ENCODE measurements at regions not wholly inside any gene's neighbourhood (a gene's known extent, or its start where the extent isn't known, plus 50 kb on each side); places are given as distances from the start of the nearest gene placed in this dataset.
"Not testable (repeated sequence)": the region's sequence is repeated elsewhere in the genome, so short reads cannot be mapped to it uniquely, and the experiment has no call there.

DNA sequence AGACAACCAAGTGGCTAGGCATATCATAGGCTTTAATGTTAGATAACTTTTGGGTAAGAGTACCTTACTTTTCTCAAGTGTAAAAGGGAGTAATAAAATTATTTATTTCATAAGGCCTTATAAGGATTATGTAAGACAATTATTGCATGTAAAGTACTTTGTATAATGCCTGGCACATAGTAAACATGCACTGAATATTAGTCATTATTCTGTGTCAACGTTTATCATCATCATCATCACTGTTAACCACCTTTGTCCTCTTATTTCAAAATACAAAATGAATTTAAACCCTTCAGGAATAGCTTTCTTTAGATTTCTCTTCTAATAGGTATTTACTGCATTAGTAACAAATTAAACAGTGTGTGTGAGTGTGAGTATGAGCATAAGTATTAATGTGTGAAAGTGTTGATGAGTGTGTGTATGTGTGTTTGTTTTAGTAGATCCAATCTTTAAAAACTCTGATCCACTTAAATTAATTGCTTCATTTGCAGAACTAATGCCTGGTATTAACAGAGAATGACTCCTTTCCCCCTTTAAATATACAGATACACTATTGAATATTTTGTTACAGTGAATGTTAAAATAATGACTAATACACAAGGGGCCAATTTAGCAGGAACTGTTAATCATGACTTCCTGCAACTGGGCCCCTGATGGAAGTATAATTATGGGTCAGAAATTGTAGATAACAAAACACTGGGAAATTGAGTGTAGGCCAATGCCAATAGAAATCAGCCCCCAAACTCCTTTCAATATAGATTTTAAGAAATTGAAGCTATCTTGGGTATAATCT lies 213.3 kb upstream of the FZD8 start:
- DNase-seq (ENCODE audit: low read depth in 2 of 2) = no peak

DNA sequence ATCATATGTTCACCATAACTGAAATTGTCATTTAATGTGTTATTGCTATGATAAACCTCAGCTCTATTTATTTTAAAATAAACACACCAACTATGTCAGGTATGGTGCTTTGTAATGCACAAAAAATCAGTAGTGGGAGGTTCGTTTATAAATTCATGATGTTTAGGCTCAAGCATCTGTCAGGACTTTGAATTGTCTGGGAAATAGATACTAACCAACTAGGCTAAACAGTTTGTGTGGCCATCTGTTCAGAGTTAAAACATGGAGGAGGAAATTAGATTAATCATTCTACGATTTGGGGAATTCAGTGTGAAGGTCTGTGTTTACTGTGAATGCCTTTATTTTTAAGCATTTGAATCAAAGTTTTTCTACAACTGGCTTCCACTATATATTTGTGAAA lies 212.6 kb upstream of the FZD8 start:
- DNase-seq (ENCODE audit: low read depth in 2 of 2) = no peak

DNA sequence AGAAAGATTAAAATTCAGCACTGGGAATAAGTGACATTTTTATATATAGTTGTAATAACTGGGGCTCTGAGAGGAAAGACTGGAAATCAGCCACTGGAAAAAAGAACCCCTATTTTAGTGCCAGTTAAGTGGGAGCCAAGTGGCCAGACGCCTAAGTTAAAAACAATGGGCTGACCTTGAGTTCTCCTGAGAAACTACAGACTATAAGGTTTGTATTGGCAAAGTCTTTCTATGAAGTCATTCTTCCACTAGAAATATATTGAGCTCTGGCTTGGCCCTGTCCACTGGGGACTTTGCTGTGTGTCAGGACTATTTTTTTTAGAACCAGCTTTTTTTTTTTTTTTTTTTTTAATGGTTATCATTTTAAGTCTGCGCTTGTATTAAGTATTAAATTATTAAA lies 210.6 kb upstream of the FZD8 start:
- DNase-seq (ENCODE audit: low read depth in 2 of 2) = no peak

DNA sequence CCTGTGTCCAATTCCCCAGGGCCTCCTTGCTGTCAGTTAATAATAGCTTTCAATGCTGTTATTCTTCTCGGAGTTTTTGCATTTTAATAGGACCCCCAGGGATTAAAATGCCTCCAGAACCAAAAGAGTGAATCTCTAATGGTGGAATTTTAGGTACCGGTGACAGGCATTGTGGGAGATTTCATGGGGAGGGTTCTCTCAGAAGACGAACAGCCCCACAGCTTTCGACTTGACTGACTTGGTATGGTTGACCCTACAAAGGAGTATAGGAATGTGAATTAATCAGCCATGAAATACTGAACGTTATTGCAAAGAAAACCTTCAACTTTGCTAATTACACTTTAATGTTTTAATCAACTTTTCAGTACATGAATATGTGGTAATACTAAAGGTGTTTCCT lies 206.3 kb upstream of the FZD8 start:
- DNase-seq (ENCODE audit: low read depth in 2 of 2) = no peak

DNA sequence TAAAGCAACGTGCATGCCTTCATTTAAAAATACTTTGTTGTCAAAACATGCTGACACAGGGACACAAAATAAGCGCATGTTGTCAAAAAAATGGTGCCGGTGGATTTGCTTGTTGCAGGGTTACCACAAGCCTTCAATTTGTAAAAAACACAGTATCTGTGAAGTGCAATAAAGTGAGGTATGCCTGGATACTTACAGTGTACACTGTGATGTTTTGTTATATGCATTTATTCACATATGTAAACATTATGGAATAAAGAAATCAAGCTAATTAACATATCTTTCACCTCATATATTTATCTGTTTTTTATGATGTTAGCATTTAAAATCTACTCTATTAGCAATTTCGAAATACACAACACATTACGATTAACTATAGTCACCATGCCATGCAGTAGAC lies 202.6 kb upstream of the FZD8 start:
- DNase-seq (ENCODE audit: low read depth in 2 of 2) = no peak

GRCh38 chr10:35843524-35844181 lies 201.6 kb upstream of the FZD8 start:
- no peak for DNase-seq (ENCODE audit: low read depth in 2 of 2)

DNA sequence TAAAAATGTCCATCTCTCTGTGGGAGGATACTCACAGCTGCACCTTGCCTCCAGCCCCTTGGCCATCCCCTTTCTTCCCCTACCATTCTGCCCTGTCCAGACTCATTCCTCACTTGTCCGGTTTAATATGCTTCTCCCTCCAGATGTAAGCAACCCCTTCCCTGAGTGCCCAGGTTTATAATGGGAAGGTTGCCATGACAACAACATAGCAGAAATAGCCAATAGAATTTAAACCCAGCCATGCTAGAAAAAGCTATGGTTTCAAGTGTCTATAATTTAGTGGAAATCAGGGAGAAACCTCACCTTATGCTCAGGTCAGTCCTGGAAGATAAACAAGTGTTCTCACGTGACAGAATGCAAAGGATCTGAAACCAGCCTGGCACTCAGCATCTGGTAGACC lies 196.0 kb upstream of the FZD8 start:
- no peak for DNase-seq (ENCODE audit: low read depth in 2 of 2)

GRCh38 chr10:35835545-35835944 lies 193.4 kb upstream of the FZD8 start:
- DNase-seq (ENCODE audit: low read depth in 2 of 2) = no peak

GRCh38 chr10:35834877-35835494 lies 192.9 kb upstream of the FZD8 start:
- no peak for DNase-seq (ENCODE audit: low read depth in 2 of 2)

DNA sequence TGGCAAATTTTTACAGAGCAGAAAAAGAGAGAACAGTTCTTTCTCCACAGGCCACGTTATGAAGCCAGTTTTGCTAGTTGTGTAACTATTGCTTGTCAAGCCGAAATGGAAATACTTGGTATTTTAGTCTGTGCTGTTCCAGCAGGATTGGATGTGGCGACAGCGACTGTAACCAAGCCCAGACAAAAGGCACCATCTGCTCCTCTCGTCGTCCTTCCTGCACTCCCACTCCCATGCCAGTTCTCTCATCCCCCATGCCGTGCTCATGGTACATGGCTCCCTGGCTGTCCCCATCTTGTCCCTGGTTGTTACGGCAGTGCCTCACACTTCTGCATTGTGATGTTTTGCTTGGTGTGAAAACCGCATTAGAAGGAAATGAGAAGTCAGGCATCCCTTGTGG lies 185.7 kb upstream of the FZD8 start:
- no peak for DNase-seq (ENCODE audit: low read depth in 2 of 2)

DNA sequence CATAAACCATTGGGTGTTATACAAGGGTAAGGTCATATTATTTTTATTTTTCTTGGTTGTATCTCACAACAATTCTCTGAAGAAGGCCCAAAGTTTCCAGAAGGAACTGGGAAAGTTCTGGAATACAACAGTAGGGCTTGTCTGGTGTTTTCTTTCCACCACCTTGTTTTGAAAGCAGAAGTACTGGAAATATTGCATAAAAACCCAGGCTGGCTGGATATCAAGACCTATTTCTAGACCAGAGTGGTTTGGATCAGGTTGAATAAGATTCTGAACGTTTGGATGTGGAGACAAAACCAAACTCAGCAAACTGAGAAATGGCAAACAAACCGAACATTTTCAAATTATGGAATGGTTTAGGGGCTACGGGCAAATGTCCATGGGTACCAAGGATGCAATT lies 182.6 kb upstream of the FZD8 start:
- DNase-seq (ENCODE audit: low read depth in 2 of 2) = no peak

DNA sequence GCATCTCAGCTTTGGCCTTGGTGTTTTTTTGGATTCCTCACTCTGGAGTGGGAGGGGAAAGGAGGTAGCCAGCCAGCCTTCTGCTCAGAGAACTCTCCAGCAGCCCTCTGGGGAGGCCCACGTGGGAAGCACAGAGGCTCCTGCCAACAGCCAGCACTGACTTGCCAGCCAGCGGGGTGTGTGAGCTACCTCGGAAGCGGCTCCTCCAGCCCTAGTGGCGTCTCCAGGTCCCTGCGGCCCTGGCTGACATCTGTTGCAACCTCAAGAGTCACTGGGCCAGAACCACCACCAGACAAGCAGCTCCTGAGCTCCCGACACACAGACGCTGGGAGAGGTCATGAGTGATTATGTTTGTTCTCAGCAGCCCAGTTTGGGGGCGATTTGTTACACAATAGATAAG lies 180.2 kb upstream of the FZD8 start:
- no peak for DNase-seq (ENCODE audit: low read depth in 2 of 2)

DNA sequence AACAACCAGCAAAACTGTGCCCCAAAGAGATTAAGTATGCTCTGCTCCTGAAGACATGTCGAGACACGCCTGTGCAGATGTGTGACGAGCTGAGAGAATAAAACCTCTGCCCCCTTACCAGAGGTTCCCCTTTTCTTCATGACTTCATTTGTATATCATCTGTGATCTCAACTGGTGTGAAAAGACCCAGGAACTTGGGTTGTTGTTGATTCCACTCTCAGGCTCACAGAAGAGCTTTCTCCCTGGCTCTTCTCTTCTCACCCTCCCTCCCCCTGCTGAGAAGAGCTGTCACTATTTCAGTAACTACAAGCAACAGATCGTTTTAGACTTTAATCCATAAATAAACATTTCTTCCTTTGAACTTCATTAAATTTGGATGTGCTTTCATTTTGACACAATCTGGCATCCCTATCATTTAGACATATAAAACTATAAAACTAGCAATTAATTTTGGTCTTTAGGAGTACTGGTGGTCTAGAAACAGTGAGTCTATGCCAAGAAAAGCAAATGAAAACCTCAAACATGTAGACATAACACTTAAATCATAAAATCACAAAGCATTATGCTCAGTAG lies 179.3 kb upstream of the FZD8 start:
- no peak for DNase-seq (ENCODE audit: low read depth in 2 of 2)

GRCh38 chr10:35819736-35820135 lies 177.6 kb upstream of the FZD8 start:
- DNase-seq (ENCODE audit: low read depth in 2 of 2) = no peak

GRCh38 chr10:35819011-35819410 lies 176.9 kb upstream of the FZD8 start:
- no peak for DNase-seq (ENCODE audit: low read depth in 2 of 2)

- DNase-seq (ENCODE audit: low read depth in 2 of 2) = not testable (repeated sequence)
These were observed 175.0 kb upstream of the FZD8 start for GRCh38 chr10:35817109-35817508.

- DNase-seq (ENCODE audit: low read depth in 2 of 2) = no peak
These were observed 171.1 kb upstream of the FZD8 start for GRCh38 chr10:35813219-35813618.

DNA sequence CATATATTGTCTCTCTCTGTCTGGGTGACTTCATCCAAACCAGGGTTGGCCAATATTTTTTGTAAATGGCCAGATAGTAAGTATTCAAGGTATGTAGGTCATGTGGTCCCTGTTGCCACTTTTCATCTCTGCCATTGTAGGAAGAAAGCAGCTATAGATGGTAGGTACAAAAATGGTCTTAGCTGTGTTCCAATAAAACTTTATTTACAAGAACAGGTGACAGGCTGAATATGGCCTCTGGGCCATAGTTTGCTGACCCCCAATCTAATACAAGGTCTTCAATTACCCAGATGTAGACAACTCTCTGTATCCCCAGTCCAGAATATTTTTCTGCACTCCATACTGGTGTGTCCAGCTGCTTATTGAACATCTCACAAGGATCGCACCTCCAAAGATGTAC lies 166.2 kb upstream of the FZD8 start:
- DNase-seq (ENCODE audit: low read depth in 2 of 2) = no peak

GRCh38 chr10:35803046-35803445 lies 160.9 kb upstream of the FZD8 start:
- no peak for DNase-seq (ENCODE audit: low read depth in 2 of 2)

DNA sequence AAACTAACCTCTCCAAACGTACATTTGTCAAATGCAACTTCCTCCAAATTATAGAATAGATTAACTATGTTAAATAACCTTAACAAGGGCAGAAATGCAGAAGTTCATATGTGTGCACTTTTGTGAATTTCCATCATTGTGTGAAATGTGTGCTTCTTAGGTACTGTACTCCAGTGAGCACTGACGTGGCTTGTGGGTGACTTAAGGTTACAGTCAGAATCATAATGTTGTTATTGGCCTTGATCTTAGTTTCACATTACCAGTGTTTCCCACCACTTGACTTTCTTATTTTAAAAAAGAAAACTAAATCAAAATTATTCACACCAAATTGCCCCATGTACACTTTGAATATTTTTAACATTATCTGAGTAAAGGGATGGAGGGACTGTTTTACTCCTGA lies 155.1 kb upstream of the FZD8 start:
- DNase-seq (ENCODE audit: low read depth in 2 of 2) = no peak

- DNase-seq (ENCODE audit: low read depth in 2 of 2) = no peak
These were observed 153.2 kb upstream of the FZD8 start for GRCh38 chr10:35795131-35795824.

DNA sequence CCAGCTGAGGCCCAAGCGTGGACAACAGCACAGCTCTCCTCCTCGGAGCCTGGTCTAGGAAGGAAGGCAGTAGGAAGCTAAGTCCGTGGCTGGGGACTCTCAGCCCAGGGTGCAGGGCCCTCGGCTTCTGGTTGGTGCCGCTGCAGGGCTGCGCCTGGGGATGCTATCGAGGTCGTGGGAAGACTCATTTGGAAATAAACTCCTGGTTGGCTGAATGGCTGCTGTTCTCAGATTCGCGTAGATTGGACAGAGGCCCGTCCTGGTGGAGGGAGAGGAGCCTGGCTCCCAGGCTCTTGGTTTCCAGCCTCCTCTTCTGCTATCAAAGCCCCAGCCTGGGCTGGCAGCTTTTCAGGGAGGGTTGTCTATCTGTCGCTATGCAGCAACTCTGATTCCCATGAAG lies 152.6 kb upstream of the FZD8 start:
- no peak for DNase-seq (ENCODE audit: low read depth in 2 of 2)

Data from stimulated activated CD4-positive, alpha-beta T cell treated with anti-CD3 and anti-CD28 coated beads, Interleukin-4, amount 100 ng/mL, for 48 hours (primary cell).